Right atrium auricular region (tissue), 2 donors: ENCODE measurements at regions not wholly inside any gene's neighbourhood (a gene's known extent, or its start where the extent isn't known, plus 50 kb on each side); places are given as distances from the start of the nearest gene placed in this dataset.

Experiments
- DNase-seq: peaks from one replicate; pipeline ENCODE4 v3.0.0-alpha.2; 2019; ENCODE audit warnings: low spot score
- H3K27ac ChIP-seq, 2 donors: fragments of 200-600 bp; sonication (generic); 1 replicate in 1 of 2; 2 replicates in 1 of 2; pipeline ENCODE4 v1.5.1; 2016 to 2019
- H3K27me3 ChIP-seq, 2 donors: fragments of 200-600 bp; sonication (generic); one replicate each; pipeline versions ENCODE4 v1.5.1 to v1.6.0; 2017 to 2019
- H3K36me3 ChIP-seq: fragments of 200-600 bp; sonication (generic); one replicate; pipeline ENCODE4 v1.5.1; 2016
- H3K4me1 ChIP-seq, 2 donors: fragments of 200-600 bp; sonication (generic); one replicate each; pipeline versions ENCODE4 v1.5.1 to v1.6.0; 2017 to 2019
- H3K4me3 ChIP-seq, 2 donors: fragments of 200-600 bp; sonication (generic); 1 replicate in 1 of 2; 2 replicates in 1 of 2; pipeline ENCODE4 v1.5.1; 2017 to 2019; ENCODE audit warnings: mild to moderate bottlenecking in 1 of 2, moderate library complexity in 1 of 2
- H3K9me3 ChIP-seq, 2 donors: fragments of 200-600 bp; sonication (generic); one replicate each; pipeline ENCODE4 v1.5.1; 2019
- TF ChIP-seq, protein P1 (sequence below), 2 donors: fragments of 200-600 bp; sonication (generic); IDR thresholded peaks; one replicate each; pipeline ENCODE4 v1.5.1; 2019; ENCODE audit warnings: antibody characterized with exemption in 2 of 2

DNA sequence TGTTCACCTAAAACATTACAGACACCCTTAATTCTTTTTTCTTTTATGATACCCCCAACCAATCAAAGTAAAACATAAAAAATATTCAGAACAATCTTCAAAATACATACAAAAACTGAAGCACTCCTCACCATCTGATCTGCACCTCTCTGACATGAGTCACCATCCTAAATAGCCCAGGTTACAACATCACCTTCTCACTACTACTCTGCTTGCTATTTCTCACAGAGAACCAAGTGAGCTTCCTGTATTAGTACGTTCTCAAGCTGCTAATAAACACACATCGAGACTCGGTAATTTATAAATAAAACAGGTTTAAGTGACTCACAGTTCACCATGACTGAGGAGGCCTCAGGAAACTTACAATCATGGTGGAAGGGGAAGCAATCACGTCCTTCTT lies 183.5 kb downstream of the CBLN2 start:
- no peak overlapping the region for H3K4me3 ChIP-seq
- no peak for DNase-seq
- no peaks in the 10 kb centered on the region for H3K36me3 ChIP-seq
- H3K4me1 ChIP-seq = no peaks in the 10 kb centered on the region
- TF ChIP-seq, protein P1, sequence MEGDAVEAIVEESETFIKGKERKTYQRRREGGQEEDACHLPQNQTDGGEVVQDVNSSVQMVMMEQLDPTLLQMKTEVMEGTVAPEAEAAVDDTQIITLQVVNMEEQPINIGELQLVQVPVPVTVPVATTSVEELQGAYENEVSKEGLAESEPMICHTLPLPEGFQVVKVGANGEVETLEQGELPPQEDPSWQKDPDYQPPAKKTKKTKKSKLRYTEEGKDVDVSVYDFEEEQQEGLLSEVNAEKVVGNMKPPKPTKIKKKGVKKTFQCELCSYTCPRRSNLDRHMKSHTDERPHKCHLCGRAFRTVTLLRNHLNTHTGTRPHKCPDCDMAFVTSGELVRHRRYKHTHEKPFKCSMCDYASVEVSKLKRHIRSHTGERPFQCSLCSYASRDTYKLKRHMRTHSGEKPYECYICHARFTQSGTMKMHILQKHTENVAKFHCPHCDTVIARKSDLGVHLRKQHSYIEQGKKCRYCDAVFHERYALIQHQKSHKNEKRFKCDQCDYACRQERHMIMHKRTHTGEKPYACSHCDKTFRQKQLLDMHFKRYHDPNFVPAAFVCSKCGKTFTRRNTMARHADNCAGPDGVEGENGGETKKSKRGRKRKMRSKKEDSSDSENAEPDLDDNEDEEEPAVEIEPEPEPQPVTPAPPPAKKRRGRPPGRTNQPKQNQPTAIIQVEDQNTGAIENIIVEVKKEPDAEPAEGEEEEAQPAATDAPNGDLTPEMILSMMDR (IDR thresholded peaks at IDR 0.05) = no peak
- H3K27ac ChIP-seq = no peak overlapping the region
- no peaks in the 10 kb centered on the region for H3K9me3 ChIP-seq
- H3K27me3 ChIP-seq = no peaks in the 10 kb centered on the region

DNA sequence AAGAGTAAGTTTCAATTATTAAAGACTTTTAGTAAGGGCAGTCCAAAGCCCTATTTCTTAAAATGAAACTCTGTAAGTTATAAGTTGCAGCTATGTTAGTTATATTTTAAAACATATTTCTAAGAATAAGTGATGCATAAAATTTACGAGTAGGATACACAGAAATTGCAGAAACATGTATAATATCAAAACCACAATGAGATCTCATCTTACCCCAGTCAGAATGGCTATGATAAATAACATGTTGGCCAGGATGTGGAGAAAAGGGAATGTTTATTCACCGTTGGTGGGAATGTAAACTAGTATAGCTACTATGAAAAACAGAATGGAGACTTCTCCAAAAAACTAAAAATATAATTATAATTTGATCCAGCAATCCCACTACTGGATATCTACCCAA lies 201.2 kb downstream of the CBLN2 start:
- H3K27ac ChIP-seq = no peak overlapping the region
- H3K9me3 ChIP-seq = no peaks in the 10 kb centered on the region
- no peak for DNase-seq
- H3K4me3 ChIP-seq = no peak overlapping the region
- no peaks in the 10 kb centered on the region for H3K27me3 ChIP-seq
- H3K4me1 ChIP-seq = no peaks in the 10 kb centered on the region
- no peaks in the 10 kb centered on the region for H3K36me3 ChIP-seq
- TF ChIP-seq, protein P1 (IDR thresholded peaks at IDR 0.05) = no peak

DNA sequence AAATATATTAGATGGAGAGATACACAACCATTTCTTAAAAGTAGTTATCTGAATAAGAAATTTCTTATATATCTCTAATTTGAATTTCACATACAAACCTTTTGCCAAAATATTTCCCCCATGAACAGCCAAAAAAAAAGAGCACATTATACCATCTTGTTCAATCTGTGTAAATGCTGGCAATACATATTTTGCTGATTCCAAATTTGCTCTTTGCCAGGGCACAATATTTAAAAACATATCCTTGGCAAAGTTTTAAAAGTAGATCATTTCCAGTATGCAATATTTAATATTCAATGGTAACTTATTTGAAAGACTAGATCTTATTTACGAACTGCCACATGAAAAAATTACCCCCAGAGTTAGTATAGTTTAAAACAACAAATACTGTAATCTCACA lies 204.2 kb downstream of the CBLN2 start:
- Histone ChIP-seq H3K4me1 (no peaks in the 10 kb centered on the region), H3K27ac (no peak overlapping the region), H3K9me3 (no peaks in the 10 kb centered on the region), H3K27me3 (no peaks in the 10 kb centered on the region), H3K36me3 (no peaks in the 10 kb centered on the region), H3K4me3 (no peak overlapping the region)
- TF ChIP-seq, protein P1 (IDR thresholded peaks at IDR 0.05) = no peak
- no peak for DNase-seq

DNA sequence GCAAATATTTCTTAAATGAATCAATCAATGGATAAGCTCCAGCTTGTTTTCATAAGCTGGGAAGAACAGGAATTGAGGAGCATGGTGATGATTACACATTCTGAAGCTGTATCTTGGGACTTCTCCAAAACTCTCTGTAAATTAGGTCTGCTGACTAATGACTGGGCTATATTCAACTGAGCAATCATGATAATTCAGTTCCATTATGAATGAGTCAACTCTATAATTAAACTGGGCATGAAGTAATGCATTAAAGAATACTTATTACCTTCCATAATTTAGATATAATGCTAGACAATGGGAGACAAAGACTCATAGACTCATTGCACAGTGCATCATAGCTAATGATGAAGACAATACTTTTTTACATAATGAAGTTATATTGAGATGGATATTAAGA lies 207.4 kb downstream of the CBLN2 start:
- DNase-seq = no peak
- Histone ChIP-seq H3K4me3 (no peak overlapping the region), H3K36me3 (no peaks in the 10 kb centered on the region), H3K4me1 (no peaks in the 10 kb centered on the region), H3K9me3 (no peaks in the 10 kb centered on the region), H3K27ac (no peak overlapping the region), H3K27me3 (no peaks in the 10 kb centered on the region)
- TF ChIP-seq, protein P1 (IDR thresholded peaks at IDR 0.05) = no peak

DNA sequence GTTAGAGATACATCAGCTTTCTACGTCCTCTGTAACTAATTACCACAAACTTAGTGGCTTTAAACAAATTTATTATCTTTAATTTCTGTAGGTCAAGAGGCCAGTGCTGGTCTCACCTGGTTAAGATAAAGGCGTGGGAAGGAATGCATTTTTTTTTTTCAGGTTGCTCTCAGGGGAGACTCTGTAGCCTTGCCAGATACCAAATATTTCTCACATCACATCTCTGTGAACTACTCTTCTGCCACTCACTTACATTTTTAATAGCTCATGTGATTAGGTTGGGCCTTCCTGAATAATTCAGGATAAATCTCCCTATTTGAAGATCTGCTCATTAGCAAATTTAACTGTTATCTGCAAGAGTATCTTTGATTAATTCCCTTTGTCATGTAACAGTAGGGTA lies 214.6 kb downstream of the CBLN2 start:
- Histone ChIP-seq H3K4me3 (no peak overlapping the region), H3K27me3 (no peaks in the 10 kb centered on the region), H3K27ac (no peak overlapping the region), H3K4me1 (no peaks in the 10 kb centered on the region), H3K9me3 (no peaks in the 10 kb centered on the region), H3K36me3 (no peaks in the 10 kb centered on the region)
- DNase-seq = no peak
- TF ChIP-seq, protein P1 (IDR thresholded peaks at IDR 0.05) = no peak

DNA sequence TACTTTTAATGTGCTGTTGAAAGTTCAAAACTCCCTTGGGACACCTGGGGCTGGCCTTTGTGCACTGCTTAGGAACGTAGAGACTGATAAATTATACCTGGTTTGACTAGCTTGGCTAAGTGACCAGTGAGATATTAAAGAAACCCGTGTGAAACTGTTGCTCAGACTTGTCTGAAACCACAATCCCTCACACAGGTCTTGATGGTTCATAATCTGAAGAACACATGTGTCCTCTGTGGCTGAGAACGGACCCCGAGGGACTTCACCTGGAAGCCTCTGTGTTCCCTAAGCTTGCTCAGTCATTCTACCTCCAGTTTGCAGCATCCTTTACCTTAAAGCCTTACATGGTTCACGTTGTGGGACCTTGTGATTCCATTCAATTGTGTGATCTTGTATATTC lies 218.8 kb downstream of the CBLN2 start:
- TF ChIP-seq, protein P1 (IDR thresholded peaks at IDR 0.05) = no peak
- Histone ChIP-seq H3K4me1 (no peaks in the 10 kb centered on the region), H3K27ac (no peak overlapping the region), H3K4me3 (no peak overlapping the region), H3K9me3 (no peaks in the 10 kb centered on the region), H3K27me3 (no peaks in the 10 kb centered on the region), H3K36me3 (no peaks in the 10 kb centered on the region)
- no peak for DNase-seq
